Testis (tissue), 2 donors: ENCODE measurements at regions not wholly inside any gene's neighbourhood (a gene's known extent, or its start where the extent isn't known, plus 50 kb on each side); places are given as distances from the start of the nearest gene placed in this dataset.

Source experiments
- POLR2A ChIP-seq: fragments of 450-650 bp; IDR thresholded peaks from one replicate; pipeline ENCODE4 v1.6.1; 2017; ENCODE audit warnings: antibody characterized with exemption, mild to moderate bottlenecking, moderate library complexity
- TF ChIP-seq, protein P1 (sequence below), 3 experiments: fragments of 450-650 bp in 2 of 3; fragments of 200-600 bp in 1 of 3; sonication (generic) in 1 of 3; IDR thresholded peaks; one replicate each; pipeline ENCODE4 v1.5.1; 2016 to 2019; ENCODE audit warnings: antibody characterized with exemption in 3 of 3, mild to moderate bottlenecking in 2 of 3, moderate library complexity in 1 of 3

DNA sequence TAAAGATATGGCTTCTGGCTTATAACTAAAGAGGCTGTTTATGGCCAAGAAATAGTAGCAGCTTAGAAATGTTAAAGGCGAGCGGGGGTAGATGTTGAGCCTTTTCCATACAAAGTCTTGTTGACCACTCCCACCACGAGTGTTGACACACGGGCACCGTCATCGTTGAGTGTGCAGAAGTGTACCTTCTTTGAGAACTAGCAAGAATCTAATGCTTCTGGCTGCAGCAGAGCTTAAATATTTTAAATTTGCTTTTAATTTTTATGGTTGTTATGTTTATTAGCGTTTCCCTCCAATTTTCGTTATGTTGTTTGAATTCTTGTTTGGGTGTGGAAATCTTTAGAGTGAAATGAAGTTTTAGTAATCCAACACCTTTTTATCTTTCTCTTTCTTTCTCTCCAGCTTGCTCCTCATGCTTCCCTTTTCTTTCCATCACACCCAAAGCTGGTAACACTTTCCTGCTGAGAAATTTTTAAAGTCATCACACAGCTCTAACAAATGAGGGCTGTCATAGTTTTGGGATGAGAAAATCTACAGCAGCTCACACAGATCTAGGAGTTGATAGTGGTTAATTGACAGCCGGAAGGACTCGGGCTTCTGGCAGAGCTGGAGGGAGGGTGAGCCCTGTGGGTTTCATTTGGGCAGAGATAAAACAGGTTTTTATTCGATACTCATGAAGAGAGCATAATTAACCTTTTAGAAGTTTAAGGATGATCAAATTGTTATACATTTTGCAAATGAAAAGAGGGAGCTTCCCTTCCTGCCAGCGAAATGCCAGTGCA, 120.1 kb upstream of the ZNF608 start:
- TF ChIP-seq, protein P1, sequence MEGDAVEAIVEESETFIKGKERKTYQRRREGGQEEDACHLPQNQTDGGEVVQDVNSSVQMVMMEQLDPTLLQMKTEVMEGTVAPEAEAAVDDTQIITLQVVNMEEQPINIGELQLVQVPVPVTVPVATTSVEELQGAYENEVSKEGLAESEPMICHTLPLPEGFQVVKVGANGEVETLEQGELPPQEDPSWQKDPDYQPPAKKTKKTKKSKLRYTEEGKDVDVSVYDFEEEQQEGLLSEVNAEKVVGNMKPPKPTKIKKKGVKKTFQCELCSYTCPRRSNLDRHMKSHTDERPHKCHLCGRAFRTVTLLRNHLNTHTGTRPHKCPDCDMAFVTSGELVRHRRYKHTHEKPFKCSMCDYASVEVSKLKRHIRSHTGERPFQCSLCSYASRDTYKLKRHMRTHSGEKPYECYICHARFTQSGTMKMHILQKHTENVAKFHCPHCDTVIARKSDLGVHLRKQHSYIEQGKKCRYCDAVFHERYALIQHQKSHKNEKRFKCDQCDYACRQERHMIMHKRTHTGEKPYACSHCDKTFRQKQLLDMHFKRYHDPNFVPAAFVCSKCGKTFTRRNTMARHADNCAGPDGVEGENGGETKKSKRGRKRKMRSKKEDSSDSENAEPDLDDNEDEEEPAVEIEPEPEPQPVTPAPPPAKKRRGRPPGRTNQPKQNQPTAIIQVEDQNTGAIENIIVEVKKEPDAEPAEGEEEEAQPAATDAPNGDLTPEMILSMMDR (IDR thresholded peaks at IDR 0.05): no peak
- no peak for TF ChIP-seq POLR2A
